AG09319 (cell line): ENCODE measurements at regions not wholly inside any gene's neighbourhood (a gene's known extent, or its start where the extent isn't known, plus 50 kb on each side); places are given as distances from the start of the nearest gene placed in this dataset.
"Not testable (repeated sequence)": the region's sequence is repeated elsewhere in the genome, so short reads cannot be mapped to it uniquely, and the experiment has no call there.

Experiments used
- DNase-seq: peaks from one replicate; pipeline ENCODE4 v3.0.0-alpha.2; 2010; ENCODE audit warnings: low read depth; ENCODE audit errors: extremely low read depth
- CTCF ChIP-seq: IDR thresholded peaks from 2 replicates; pipeline ENCODE4 v1.5.1; 2011; ENCODE audit warnings: low read depth, mild to moderate bottlenecking, inconsistent platforms, low read length, moderate library complexity

- no peak for DNase-seq
Measured at GRCh38 chr3:153410517-153410916, 248.5 kb downstream of the RAP2B start.

GRCh38 chr3:153414982-153415381 is 253.0 kb downstream of the RAP2B start:
- DNase-seq, result no peak
- TF ChIP-seq CTCF, result no peak

More at GRCh38 chr3:153410517-153410916, 248.5 kb downstream of the RAP2B start:
- no peak for TF ChIP-seq CTCF

- DNase-seq, result no peak
- TF ChIP-seq CTCF, result no peak
Measured at GRCh38 chr3:153422314-153422713, 260.3 kb downstream of the RAP2B start.

GRCh38 chr3:153423820-153424219 is 261.8 kb downstream of the RAP2B start:
- not testable (repeated sequence) for DNase-seq

- no peak for DNase-seq
- TF ChIP-seq CTCF, result no peak
Measured at GRCh38 chr3:153426344-153426743, 264.3 kb downstream of the RAP2B start.

GRCh38 chr3:153426803-153427202 is 264.8 kb downstream of the RAP2B start:
- TF ChIP-seq CTCF, result no peak
- DNase-seq, result no peak

- no peak for TF ChIP-seq CTCF
- DNase-seq, result no peak
Measured at GRCh38 chr3:153429821-153430220, 267.8 kb downstream of the RAP2B start.

GRCh38 chr3:153431076-153431475 is 269.1 kb downstream of the RAP2B start:
- no peak for TF ChIP-seq CTCF
- no peak for DNase-seq
